ENCODE measurements at regions not wholly inside any gene's neighbourhood (a gene's known extent, or its start where the extent isn't known, plus 50 kb on each side); places are given as distances from the start of the nearest gene placed in this dataset.

DNA sequence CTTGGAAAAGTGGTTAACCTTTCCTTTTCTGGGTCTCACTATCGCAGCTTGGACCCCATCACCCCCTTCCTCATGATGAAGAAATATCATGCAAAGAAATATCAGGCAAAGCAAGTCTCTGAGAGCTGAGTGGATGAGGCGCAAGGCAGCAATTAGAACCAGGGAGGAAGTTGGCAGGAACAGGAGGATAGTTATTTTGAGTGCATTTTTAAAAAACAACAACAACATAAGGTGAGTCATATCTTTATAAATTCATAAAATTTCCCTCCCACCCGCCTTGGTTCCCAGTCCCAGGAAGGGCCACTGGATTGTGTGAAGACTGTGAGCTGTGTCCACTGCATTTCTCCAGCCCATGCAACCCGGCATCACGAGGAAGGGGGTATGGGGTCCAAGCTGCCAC lies 316.9 kb upstream of the TLE3 start:
- TF ChIP-seq ZBTB7A (IDR thresholded peaks at IDR 0.05; ENCODE audit: low read depth) (no peak), TAF1 (IDR thresholded peaks at IDR 0.05; ENCODE audit: low read depth) (no peak), EP300 (IDR thresholded peaks at IDR 0.05; ENCODE audit: borderline replicate concordance) (no peak), CREB1 (IDR thresholded peaks at IDR 0.05; ENCODE audit: low read depth) (no peak)
- TF ChIP-seq, protein P1, sequence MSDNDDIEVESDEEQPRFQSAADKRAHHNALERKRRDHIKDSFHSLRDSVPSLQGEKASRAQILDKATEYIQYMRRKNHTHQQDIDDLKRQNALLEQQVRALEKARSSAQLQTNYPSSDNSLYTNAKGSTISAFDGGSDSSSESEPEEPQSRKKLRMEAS (IDR thresholded peaks at IDR 0.05): no peak
- TF ChIP-seq, protein P2, sequence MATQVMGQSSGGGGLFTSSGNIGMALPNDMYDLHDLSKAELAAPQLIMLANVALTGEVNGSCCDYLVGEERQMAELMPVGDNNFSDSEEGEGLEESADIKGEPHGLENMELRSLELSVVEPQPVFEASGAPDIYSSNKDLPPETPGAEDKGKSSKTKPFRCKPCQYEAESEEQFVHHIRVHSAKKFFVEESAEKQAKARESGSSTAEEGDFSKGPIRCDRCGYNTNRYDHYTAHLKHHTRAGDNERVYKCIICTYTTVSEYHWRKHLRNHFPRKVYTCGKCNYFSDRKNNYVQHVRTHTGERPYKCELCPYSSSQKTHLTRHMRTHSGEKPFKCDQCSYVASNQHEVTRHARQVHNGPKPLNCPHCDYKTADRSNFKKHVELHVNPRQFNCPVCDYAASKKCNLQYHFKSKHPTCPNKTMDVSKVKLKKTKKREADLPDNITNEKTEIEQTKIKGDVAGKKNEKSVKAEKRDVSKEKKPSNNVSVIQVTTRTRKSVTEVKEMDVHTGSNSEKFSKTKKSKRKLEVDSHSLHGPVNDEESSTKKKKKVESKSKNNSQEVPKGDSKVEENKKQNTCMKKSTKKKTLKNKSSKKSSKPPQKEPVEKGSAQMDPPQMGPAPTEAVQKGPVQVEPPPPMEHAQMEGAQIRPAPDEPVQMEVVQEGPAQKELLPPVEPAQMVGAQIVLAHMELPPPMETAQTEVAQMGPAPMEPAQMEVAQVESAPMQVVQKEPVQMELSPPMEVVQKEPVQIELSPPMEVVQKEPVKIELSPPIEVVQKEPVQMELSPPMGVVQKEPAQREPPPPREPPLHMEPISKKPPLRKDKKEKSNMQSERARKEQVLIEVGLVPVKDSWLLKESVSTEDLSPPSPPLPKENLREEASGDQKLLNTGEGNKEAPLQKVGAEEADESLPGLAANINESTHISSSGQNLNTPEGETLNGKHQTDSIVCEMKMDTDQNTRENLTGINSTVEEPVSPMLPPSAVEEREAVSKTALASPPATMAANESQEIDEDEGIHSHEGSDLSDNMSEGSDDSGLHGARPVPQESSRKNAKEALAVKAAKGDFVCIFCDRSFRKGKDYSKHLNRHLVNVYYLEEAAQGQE (IDR thresholded peaks at IDR 0.05; ENCODE audit: low read depth): no peak

Measured in Ishikawa (cell line).